PC-9 (cell line): ENCODE measurements at regions not wholly inside any gene's neighbourhood (a gene's known extent, or its start where the extent isn't known, plus 50 kb on each side); places are given as distances from the start of the nearest gene placed in this dataset.
A peak's percentile ranks its signal among the peaks of the same experiment; 100 is the strongest.

Source experiments
- BruUV-seq: library from RNA; stranded (reverse); fragments of 400-500 nt; replicated peaks from 2 replicates; lab custom pipeline; 2021; lab: Mats Ljungman, UMichigan
- CTCF ChIA-PET: fragments of 300-600 bp; sonication (Branson Sonifier 250); formaldehyde crosslinking; loops from one replicate; lab custom pipeline; 2022; ENCODE audit warnings: antibody characterized with exemption; lab: Charles Lee
- POLR2A ChIA-PET: fragments of 300-600 bp; sonication (Branson Sonifier 250); formaldehyde crosslinking; loops from one replicate; lab custom pipeline; 2022; ENCODE audit warnings: antibody characterized with exemption; ENCODE audit not compliant: unreplicated experiment; lab: Charles Lee
- DNase-seq, 2 experiments: peaks; one replicate each; pipeline versions ENCODE4 v3.0.0 to v3.0.0-alpha.2; 2015 to 2022; ENCODE audit warnings: mixed read lengths in 1 of 2
- H2AFZ ChIP-seq: fragments of 200-600 bp; sonication (generic); 2 replicates; pipeline ENCODE4 v1.8.1; 2017; ENCODE audit warnings: antibody characterized with exemption
- H3F3A ChIP-seq: fragments of 200-600 bp; sonication (generic); 2 replicates; pipeline ENCODE4 v1.8.1; 2017; ENCODE audit warnings: antibody characterized with exemption, mild to moderate bottlenecking, low read depth; ENCODE audit not compliant: insufficient read depth
- H3K27ac ChIP-seq: fragments of 200-600 bp; sonication (generic); 2 replicates; pipeline ENCODE4 v1.6.1; 2016; ENCODE audit warnings: mixed run types
- H3K27me3 ChIP-seq: fragments of 200-600 bp; sonication (generic); 2 replicates; pipeline ENCODE4 v1.6.1; 2016; ENCODE audit warnings: low read depth, mixed run types; ENCODE audit not compliant: insufficient read depth
- H3K36me3 ChIP-seq: fragments of 200-600 bp; sonication (generic); 2 replicates; pipeline ENCODE4 v1.6.1; 2016; ENCODE audit warnings: low read depth, mixed run types
- H3K4me1 ChIP-seq: fragments of 200-600 bp; sonication (generic); replicated peaks from 2 replicates; pipeline ENCODE4 v1.6.1; 2016; ENCODE audit warnings: mixed run types; ENCODE audit not compliant: insufficient read depth
- H3K4me2 ChIP-seq: fragments of 200-600 bp; sonication (generic); 2 replicates; pipeline ENCODE4 v1.6.1; 2017; ENCODE audit warnings: mixed run types
- H3K4me3 ChIP-seq: fragments of 200-600 bp; sonication (generic); 2 replicates; pipeline ENCODE4 v1.6.1; 2016; ENCODE audit warnings: mixed run types
- H3K79me2 ChIP-seq: fragments of 200-600 bp; sonication (generic); 2 replicates; pipeline ENCODE4 v1.6.1; 2017; ENCODE audit warnings: low read depth, mixed run types
- H3K9me2 ChIP-seq: fragments of 200-600 bp; sonication (generic); 2 replicates; pipeline ENCODE4 v1.8.1; 2017; ENCODE audit warnings: mild to moderate bottlenecking; ENCODE audit not compliant: insufficient read depth
- H3K9me3 ChIP-seq: fragments of 200-600 bp; sonication (generic); 2 replicates; pipeline ENCODE4 v1.8.1; 2016; ENCODE audit warnings: low read depth; ENCODE audit not compliant: insufficient read depth
- H4K20me1 ChIP-seq: fragments of 200-600 bp; sonication (generic); 2 replicates; pipeline ENCODE4 v1.8.1; 2017; ENCODE audit not compliant: insufficient read depth
- EZH2 ChIP-seq: fragments of 200-600 bp; sonication (generic); IDR thresholded peaks from 2 replicates; pipeline ENCODE4 v1.8.0; 2017; ENCODE audit warnings: antibody characterized with exemption, low read depth
- intact Hi-C: fragments of 100-400 bp; cut with micrococcal nuclease; formaldehyde crosslinking; loops from one replicate; pipeline ENCODE4 v1.10.0; 2022; ENCODE audit not compliant: unreplicated experiment
- TF ChIP-seq, protein P1 (sequence below): fragments of 200-600 bp; sonication (generic); conservative IDR thresholded peaks from 2 replicates; pipeline ENCODE4 v1.6.1; 2017; ENCODE audit warnings: mixed run types, antibody characterized with exemption, mild to moderate bottlenecking, moderate library complexity

GRCh38 chr3:17810759-17811158 is 68.3 kb upstream of the TBC1D5 start:
- Histone ChIP-seq H3K36me3 (no peaks in the 10 kb centered on the region), H3K27me3 (no peaks in the 10 kb centered on the region), H3K9me2 (no peaks in the 10 kb centered on the region), H3K4me2 (peak overlapping the region; percentile 34; the same call in 1 of the 2 replicates), H2AFZ (no peak overlapping the region), H4K20me1 (no peaks in the 10 kb centered on the region), H3K27ac (no peak overlapping the region), H3F3A (no peaks in the 10 kb centered on the region), H3K4me1 (peaks cover 7% of the 10 kb centered on the region), H3K4me3 (no peak overlapping the region), H3K79me2 (no peaks in the 10 kb centered on the region), H3K9me3 (no peaks in the 10 kb centered on the region)
- intact Hi-C loops, result no loop called here
- BruUV-seq, result no TSS peak
- peak in 1 of 2 experiments; percentile 62 for DNase-seq
- TF ChIP-seq, protein P1, sequence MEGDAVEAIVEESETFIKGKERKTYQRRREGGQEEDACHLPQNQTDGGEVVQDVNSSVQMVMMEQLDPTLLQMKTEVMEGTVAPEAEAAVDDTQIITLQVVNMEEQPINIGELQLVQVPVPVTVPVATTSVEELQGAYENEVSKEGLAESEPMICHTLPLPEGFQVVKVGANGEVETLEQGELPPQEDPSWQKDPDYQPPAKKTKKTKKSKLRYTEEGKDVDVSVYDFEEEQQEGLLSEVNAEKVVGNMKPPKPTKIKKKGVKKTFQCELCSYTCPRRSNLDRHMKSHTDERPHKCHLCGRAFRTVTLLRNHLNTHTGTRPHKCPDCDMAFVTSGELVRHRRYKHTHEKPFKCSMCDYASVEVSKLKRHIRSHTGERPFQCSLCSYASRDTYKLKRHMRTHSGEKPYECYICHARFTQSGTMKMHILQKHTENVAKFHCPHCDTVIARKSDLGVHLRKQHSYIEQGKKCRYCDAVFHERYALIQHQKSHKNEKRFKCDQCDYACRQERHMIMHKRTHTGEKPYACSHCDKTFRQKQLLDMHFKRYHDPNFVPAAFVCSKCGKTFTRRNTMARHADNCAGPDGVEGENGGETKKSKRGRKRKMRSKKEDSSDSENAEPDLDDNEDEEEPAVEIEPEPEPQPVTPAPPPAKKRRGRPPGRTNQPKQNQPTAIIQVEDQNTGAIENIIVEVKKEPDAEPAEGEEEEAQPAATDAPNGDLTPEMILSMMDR, result peak; percentile 37; the same call in 1 of the 2 replicates
- no peak for TF ChIP-seq EZH2
- CTCF ChIA-PET, result interaction anchor here (0.9 kb wide), 1 partner anchor 68 kb away, joined by 3 read pairs; the partner anchor contains the start of gene TBC1D5
- POLR2A ChIA-PET, result no interaction called here

DNA sequence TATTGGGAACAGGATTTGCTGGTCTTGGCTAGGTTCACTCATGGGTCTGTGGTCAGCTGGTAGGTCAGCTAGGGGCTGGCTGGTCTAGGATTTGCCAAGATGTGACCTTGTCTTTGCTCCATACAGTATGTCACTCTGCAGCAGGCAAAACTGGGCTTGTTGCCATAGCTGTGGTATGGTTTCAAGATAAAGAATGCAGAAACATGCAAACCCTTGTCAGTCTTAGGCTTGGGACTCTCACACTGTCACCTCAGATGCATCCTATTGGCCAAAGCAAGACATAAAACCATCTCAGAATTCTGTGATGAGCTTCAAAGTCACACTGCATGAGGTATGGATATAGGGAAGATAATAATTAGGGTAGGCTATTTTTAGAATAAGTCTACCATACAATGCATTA is 66.6 kb upstream of the TBC1D5 start:
- intact Hi-C loops, result no loop called here
- no peaks in the 10 kb centered on the region for H3K9me2 ChIP-seq
- peak in 1 of 2 experiments; percentile 28 for DNase-seq
- H3K27ac ChIP-seq, result no peak overlapping the region
- H3K36me3 ChIP-seq, result no peaks in the 10 kb centered on the region
- TF ChIP-seq EZH2, result no peak
- TF ChIP-seq, protein P1, result no peak
- BruUV-seq, result no TSS peak
- no peaks in the 10 kb centered on the region for H3K9me3 ChIP-seq
- no peaks in the 10 kb centered on the region for H3K27me3 ChIP-seq
- no peaks in the 10 kb centered on the region for H3K79me2 ChIP-seq
- POLR2A ChIA-PET, result no interaction called here
- CTCF ChIA-PET, result no interaction called here
- no peak overlapping the region for H3K4me3 ChIP-seq
- H3K4me2 ChIP-seq, result no peak overlapping the region
- H3F3A ChIP-seq, result no peaks in the 10 kb centered on the region
- H4K20me1 ChIP-seq, result no peaks in the 10 kb centered on the region
- no peak overlapping the region for H2AFZ ChIP-seq
- peaks cover 7% of the 10 kb centered on the region for H3K4me1 ChIP-seq

DNA sequence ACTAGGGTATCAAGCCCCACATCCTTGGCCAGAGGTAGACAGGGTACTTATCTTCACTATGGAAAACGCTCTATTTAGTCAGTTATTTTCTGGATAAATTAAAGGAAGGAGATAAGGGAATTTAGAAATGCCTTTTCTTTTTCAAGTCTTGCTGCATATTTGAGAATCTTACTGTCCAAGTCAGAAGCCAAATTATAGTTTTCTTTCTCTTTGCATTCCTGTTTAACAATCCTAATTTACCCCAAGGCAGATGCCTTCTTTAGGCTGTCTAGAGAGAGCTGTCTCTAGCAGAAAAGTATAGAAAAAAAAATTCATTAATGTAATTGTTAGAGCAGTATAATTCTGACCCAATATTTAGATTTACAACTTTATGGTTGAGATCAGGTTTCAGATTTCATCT is 64.4 kb upstream of the TBC1D5 start:
- CTCF ChIA-PET, result no interaction called here

More for the DNA sequence above, 64.4 kb upstream of the TBC1D5 start:
- Histone ChIP-seq H3K27me3 (no peaks in the 10 kb centered on the region), H3K4me2 (no peak overlapping the region), H2AFZ (no peak overlapping the region), H3K9me3 (no peaks in the 10 kb centered on the region), H3K36me3 (no peaks in the 10 kb centered on the region), H3K4me3 (no peak overlapping the region), H4K20me1 (no peaks in the 10 kb centered on the region), H3K4me1 (peaks cover 7% of the 10 kb centered on the region), H3K9me2 (no peaks in the 10 kb centered on the region), H3K79me2 (no peaks in the 10 kb centered on the region), H3F3A (no peaks in the 10 kb centered on the region), H3K27ac (no peak overlapping the region)
- DNase-seq, result no peak
- intact Hi-C loops, result no loop called here
- BruUV-seq, result no TSS peak
- POLR2A ChIA-PET, result no interaction called here
- TF ChIP-seq, protein P1, result no peak
- TF ChIP-seq EZH2, result no peak
